HG03571 (cell line): ENCODE measurements at regions not wholly inside any gene's neighbourhood (a gene's known extent, or its start where the extent isn't known, plus 50 kb on each side); places are given as distances from the start of the nearest gene placed in this dataset.
"Not testable (repeated sequence)": the region's sequence is repeated elsewhere in the genome, so short reads cannot be mapped to it uniquely, and the experiment has no call there.

ENCODE experiments used
- ATAC-seq: cut with Tn5 transposase; IDR thresholded peaks from one replicate; pipeline ENCODE4 v1.9.1; 2021; ENCODE audit not compliant: unreplicated experiment

DNA sequence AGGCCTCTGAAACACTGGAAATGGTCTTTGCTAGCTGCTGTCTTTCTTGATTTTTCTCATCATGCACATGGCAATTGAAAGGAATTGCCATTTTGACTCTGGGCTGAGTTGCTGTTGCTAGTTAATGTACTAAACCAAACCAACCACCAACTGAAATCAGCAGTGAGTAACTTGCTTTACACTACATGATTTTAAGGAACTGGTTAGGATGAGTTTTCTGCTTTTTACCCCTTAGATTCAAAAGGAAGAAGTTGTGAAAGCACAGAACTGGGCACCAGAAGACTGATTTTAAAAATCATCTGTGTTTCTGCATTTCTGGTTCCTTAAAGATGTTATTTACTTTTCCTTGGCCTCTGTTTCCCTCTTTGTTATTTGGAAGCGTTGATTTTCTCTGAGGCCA is 361.9 kb downstream of the HLX start:
- ATAC-seq, result no peak

DNA sequence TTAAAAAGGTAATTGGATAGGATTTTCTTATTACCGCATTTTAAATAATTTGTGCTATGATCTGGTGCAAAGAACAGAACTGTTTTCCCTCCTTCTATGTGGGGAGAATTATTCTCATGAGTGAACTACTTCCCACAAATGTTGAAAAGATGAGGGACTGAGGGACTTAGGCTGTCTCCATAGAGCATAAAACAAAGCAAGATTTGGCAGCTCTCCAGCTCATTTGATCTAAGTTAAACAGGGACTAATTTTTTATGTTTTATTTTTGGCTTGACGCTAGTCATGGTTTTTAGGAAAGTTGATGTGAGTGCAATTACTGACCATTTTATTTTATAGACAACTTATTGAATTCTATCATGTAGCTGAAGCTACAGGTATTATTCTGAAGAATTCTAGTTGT is 362.3 kb downstream of the HLX start:
- ATAC-seq, result no peak

DNA sequence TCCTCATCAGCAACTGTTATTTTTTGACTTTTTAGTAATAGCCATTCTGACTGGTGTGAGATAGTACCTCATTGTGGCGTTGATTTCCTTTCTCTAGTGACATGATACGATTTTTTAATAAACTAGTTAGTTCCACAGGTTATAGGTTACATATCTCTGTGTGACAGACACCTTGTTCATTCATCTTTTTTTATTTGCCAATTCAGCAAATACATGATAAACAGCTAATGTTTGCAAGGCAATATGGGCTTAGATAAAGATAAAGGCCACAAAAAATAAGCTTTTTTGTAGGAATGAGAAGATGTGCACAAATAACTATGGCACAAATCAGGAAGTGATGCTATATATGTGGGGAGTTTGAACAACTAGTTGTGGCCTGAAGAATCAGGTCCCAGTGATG is 366.8 kb downstream of the HLX start:
- ATAC-seq, result no peak

GRCh38 chr1:221246628-221247415 is 367.6 kb downstream of the HLX start:
- ATAC-seq, result no peak

DNA sequence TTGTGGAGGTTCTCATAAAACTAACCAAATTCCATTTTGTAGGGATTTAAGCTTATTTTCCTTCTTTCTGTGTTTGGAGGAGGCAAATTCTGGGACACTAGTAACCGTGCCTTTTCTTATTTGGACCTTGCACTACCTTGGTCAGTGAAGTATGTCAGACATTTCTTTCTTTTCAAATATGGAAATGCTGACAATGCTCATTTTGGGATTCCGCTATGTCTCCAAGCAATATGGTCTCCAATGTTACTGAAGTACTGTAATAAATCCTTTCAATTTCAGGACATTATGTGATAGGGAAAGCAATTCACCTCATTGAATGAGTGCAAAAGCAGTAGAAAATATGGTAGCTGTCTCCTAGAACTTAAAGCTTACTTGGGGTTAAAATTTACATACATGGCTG is 372.3 kb downstream of the HLX start:
- ATAC-seq, result no peak

- ATAC-seq, result no peak
Measured at GRCh38 chr1:221254813-221255212, 375.6 kb downstream of the HLX start.

DNA sequence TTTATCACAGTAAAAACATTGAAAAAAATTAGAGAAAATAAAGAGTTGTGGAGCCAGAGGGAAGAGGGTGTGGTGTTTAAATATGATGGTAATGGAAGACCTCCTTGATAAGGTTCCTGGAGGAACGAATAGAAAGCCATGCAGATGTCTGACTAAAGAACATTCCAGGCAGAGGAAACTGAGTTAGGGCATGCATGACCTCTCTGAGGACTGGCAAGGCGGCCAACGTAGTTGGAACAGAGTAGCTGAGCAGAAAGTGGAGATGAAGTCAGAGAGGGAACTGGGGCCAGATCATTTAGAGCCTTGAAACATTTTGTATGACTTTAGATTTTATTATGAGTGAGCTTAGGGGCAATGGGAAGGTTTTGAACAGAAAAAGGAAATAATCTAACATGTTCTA is 377.5 kb downstream of the HLX start:
- no peak for ATAC-seq

DNA sequence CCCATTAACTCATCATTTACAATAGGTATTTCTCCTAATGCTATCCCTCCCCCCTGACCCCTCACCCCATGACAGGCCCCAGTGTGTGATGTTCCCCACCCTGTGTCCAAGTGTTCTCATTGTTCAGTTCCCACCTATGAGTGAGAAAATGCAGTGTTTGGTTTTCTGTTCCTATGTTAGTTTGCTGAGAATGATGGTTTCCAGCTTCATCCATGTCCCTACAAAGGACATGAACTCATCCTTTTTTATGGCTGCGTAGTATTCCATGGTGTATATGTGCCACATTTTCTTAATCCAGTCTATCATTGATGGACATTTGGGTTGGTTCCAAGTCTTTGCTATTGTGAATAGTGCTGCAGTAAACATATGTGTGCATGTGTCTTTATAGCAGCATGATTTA is 378.3 kb downstream of the HLX start:
- not testable (repeated sequence) for ATAC-seq

DNA sequence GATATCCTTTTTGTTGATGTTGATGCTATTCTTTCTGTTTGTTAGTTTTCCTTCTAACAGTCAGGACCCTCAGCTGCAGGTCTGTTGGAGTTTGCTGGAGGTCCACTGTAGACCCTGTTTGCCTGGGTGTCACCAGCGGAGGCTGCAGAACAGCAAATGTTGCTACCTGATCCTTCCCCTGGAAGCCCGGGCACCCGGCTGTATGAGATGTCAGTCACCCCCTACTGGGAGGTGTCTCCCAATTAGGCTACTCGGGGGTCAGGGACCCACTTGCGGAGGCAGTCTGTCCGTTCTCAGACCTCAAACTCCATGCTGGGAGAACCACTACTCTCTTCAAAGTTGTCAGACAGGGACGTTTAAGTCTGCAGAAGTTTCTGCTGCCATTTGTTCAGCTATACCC is 383.4 kb downstream of the HLX start:
- not testable (repeated sequence) for ATAC-seq

- ATAC-seq, result peak; percentile 84
Measured at GRCh38 chr1:221263831-221264767, 384.9 kb downstream of the HLX start.

GRCh38 chr1:221264848-221265247 is 385.6 kb downstream of the HLX start:
- no peak for ATAC-seq

DNA sequence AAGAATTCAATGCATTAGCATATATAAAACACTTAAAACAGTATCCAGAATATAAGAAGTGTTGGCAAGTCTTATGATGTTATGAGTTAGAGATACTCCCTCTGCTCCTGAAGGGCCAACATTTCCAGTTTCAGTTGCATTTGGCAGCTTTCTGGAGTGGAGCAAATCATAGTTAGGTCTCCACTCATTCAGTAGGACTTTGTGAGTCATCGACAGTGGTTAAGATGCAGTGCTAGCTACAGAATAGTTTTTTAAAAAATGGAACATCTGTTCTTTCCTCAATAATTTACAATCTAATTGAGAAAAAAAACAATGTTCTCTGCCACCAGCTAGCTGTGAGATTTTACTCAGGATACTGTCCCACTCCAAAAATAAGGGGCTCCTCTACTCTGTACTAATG is 389.1 kb downstream of the HLX start:
- ATAC-seq, result no peak

DNA sequence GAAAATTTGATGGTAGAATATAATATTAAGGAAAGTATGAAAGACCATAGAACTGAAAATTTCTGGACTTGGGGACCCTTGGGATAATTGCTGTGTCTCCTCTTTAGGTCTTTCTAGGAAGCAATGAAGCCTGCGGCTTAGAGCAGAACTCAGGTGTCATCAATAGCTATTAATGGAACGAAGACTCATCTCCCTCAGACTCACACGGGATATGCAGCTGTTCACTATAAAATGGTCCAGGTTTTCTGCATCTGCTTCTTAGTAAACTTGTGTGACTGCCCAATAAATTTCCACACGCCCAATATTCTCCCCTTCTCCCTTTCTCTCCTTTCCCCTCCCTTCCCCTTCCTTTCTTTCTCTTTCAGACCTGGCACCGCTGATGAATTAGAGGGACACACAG is 392.5 kb downstream of the HLX start:
- ATAC-seq, result no peak

DNA sequence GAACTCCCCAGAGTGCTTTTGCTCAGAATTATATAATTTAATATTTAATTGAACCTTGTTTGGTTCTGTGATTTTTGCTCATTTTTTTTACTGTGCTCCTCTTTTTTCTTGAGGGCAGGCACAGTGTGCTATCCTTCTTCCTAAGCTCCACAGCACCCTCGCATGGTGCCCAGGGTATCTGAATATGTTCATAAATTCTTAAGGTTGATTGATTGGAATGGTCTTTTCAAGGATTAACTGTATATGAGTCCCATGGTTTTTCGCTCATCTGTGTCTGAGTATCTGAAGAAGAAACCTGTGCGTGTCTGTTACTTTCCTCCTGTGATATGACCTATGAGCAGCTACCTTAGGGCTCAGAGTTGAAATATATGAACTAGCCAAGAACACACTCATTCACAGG is 393.7 kb downstream of the HLX start:
- no peak for ATAC-seq

GRCh38 chr1:221274373-221274772 is 395.1 kb downstream of the HLX start:
- ATAC-seq, result no peak

DNA sequence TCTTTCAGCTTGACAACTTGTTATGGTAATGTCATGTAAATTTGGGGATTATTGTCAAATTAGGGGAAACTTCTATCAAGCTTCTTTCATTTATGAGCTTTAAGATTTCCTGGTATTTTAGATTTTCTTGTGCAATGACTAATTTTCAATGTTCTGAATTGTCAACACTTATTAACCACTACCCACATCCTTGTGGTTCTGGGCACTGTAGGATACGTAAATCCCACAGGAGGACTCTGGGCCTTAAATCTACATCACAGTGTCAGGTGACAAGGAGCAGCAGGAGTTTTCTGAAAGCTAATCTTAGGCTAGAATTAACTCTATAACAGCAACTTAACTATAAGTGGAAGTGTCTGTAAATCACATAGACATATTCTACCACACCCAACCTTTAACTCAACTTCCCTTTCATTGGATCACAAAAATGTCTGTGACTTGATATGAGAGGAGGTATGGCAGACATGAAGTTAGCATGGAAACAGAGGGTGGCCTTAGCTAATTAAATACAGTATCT is 397.7 kb downstream of the HLX start:
- no peak for ATAC-seq

DNA sequence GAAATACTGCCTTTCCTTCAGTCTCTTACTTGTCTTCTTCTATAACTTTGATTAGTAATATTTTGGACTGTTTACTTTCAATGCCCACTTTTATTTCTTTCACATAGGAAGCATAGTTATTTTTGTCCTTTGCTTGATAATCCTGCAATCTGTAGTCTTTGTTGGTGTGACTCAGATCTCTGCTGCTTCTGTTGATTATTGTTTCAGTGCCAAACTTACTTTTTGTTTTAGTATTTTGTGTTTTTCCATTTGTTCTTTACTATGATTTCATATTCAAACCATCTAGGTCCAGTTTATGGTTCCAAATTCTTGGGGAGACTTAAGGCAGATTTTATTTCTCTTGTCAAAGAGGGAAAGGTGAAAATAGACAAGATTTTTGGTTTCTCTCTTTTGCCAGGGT is 399.9 kb downstream of the HLX start:
- no peak for ATAC-seq

GRCh38 chr1:221283532-221283931 is 404.3 kb downstream of the HLX start:
- no peak for ATAC-seq

- no peak for ATAC-seq
Measured at GRCh38 chr1:221284028-221284427, 404.8 kb downstream of the HLX start.

- not testable (repeated sequence) for ATAC-seq
Measured at GRCh38 chr1:221284991-221285390, 405.7 kb downstream of the HLX start.

DNA sequence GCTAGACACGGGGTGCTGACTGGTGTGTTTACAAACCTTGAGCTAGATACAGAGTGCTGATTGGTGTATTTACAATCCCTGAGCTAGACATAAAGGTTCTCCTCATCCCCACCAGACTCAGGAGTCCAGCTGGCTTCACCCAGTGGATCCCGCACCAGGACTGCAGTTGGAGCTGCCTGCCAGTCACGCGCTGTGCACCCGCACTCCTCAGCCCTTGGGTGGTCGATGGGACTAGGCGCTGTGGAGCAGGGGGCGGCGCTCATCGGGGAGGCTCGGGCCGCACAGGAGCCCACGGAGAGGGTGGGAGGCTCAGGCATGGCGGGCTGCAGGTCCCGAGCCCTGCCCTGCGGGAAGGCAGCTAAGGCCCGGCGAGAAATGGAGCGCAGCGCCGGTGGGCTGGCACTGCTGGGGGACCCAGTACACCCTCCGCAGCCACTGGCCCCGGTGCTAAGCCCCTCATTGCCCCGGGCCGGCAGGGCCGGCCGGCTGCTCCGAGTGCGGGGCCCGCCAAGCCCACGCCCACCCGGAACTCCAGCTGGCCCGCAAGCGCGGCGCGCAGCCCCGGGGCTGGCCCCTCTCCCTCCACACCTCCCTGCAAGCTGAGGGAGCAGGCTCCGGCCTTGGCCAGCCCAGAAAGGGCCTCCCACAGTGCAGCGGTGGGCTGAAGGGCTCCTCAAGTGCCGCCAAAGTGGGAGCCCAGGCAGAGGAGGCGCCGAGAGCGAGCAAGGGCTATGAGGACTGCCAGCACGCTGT is 406.4 kb downstream of the HLX start:
- not testable (repeated sequence) for ATAC-seq
